B cell (primary cell): ENCODE measurements at regions not wholly inside any gene's neighbourhood (a gene's known extent, or its start where the extent isn't known, plus 50 kb on each side); places are given as distances from the start of the nearest gene placed in this dataset.

Experiments
- ATAC-seq: fragments of 200-7000 bp; cut with Tn5 transposase; one replicate; pipeline ENCODE4 v1.10.0; 2021; ENCODE audit warnings: low read depth, mild to moderate bottlenecking, moderate number of reproducible peaks, moderate library complexity
- CTCF ChIA-PET: fragments of 350-600 bp; sonication (Branson Sonifier 250); formaldehyde crosslinking; loops from one replicate; lab custom pipeline; 2021; ENCODE audit warnings: antibody characterized with exemption, inconsistent platforms; lab: Charles Lee
- POLR2A ChIA-PET: fragments of 350-600 bp; sonication (Branson Sonifier 250); formaldehyde crosslinking; loops from one replicate; lab custom pipeline; 2021; ENCODE audit warnings: antibody characterized with exemption; lab: Charles Lee
- DNase-seq: peaks from one replicate; pipeline ENCODE4 v3.0.0; 2013
- H2AFZ ChIP-seq: 2 replicates; pipeline ENCODE4 v1.6.1; 2012; ENCODE audit warnings: mild to moderate bottlenecking, low read depth, low read length; ENCODE audit not compliant: insufficient read depth, poor library complexity, severe bottlenecking
- H3K27ac ChIP-seq, 2 donors: 1 replicate in 1 of 2; 2 replicates in 1 of 2; pipeline ENCODE4 v1.5.1; 2012 to 2013; ENCODE audit warnings: low read length in 2 of 2, mild to moderate bottlenecking in 2 of 2, moderate library complexity in 1 of 2
- H3K27me3 ChIP-seq, 4 experiments: fragments of 200-600 bp in 1 of 4; sonication (generic) in 1 of 4; replicated peaks in 1 of 4; 1 replicate in 2 of 4; 2 replicates in 2 of 4; pipeline versions ENCODE4 v1.6.1 to v1.7.0; 2013 to 2016; ENCODE audit warnings: low read length in 3 of 4, mild to moderate bottlenecking in 2 of 4, mixed read lengths in 1 of 4, moderate library complexity in 1 of 4; ENCODE audit not compliant: insufficient read depth in 4 of 4, control insufficient read depth in 3 of 4; ENCODE audit errors: control extremely low read depth in 1 of 4
- H3K36me3 ChIP-seq, 2 experiments: replicated peaks in 1 of 2; 1 replicate in 1 of 2; 2 replicates in 1 of 2; pipeline versions ENCODE4 v1.6.1 to v1.7.1; 2013; ENCODE audit warnings: low read length in 1 of 2; ENCODE audit not compliant: insufficient read depth in 2 of 2, control insufficient read depth in 1 of 2; ENCODE audit errors: control extremely low read depth in 1 of 2, extremely low read depth in 1 of 2
- H3K4me1 ChIP-seq, 2 donors: fragments of 200-600 bp in 1 of 2; sonication (generic) in 1 of 2; 1 replicate in 1 of 2; 2 replicates in 1 of 2; pipeline versions ENCODE4 v1.5.1 to v1.6.1; 2013 to 2017; ENCODE audit warnings: low read length in 2 of 2; ENCODE audit not compliant: control insufficient read depth in 2 of 2, insufficient read depth in 2 of 2
- H3K4me2 ChIP-seq: replicated peaks from 2 replicates; pipeline ENCODE3; 2012; ENCODE audit warnings: mild to moderate bottlenecking, low read depth, low read length; ENCODE audit not compliant: poor library complexity, severe bottlenecking
- H3K4me3 ChIP-seq, 5 experiments: fragments of 200-600 bp in 1 of 5; sonication (generic) in 1 of 5; 1 replicate in 3 of 5; 2 replicates in 2 of 5; pipeline versions ENCODE4 v1.5.1 to v1.7.0; 2011 to 2016; ENCODE audit warnings: low read length in 4 of 5, mild to moderate bottlenecking in 4 of 5, low read depth in 2 of 5, control low read depth in 1 of 5, moderate library complexity in 1 of 5; ENCODE audit not compliant: insufficient read depth in 1 of 5; ENCODE audit errors: control extremely low read depth in 1 of 5, extremely low read depth in 1 of 5
- H3K79me2 ChIP-seq: fragments of 200-600 bp; sonication (generic); one replicate; pipeline ENCODE4 v1.6.0; 2016; ENCODE audit warnings: low read length; ENCODE audit not compliant: control insufficient read depth, insufficient read depth
- H3K9ac ChIP-seq: fragments of 200-600 bp; sonication (generic); 2 replicates; pipeline ENCODE4 v1.6.1; 2017; ENCODE audit warnings: mild to moderate bottlenecking, low read length, moderate library complexity
- H3K9me3 ChIP-seq, 3 donors: one replicate each; pipeline versions ENCODE4 v1.6.1 to v1.7.1; 2013; ENCODE audit warnings: low read length in 2 of 3; ENCODE audit not compliant: control insufficient read depth in 2 of 3, insufficient read depth in 1 of 3; ENCODE audit errors: control extremely low read depth in 1 of 3
- H4K20me1 ChIP-seq: 2 replicates; pipeline ENCODE4 v1.6.0; 2012; ENCODE audit warnings: mild to moderate bottlenecking, low read length; ENCODE audit not compliant: insufficient read depth, control insufficient read depth, poor library complexity, severe bottlenecking
- H3K27ac Mint-ChIP-seq: one replicate; pipeline ENCODE4 v1.8.0; 2021; ENCODE audit warnings: mixed read lengths
- H3K27me3 Mint-ChIP-seq: one replicate; pipeline ENCODE4 v1.8.0; 2021; ENCODE audit warnings: mixed read lengths
- H3K4me1 Mint-ChIP-seq: one replicate; pipeline ENCODE4 v1.8.0; 2021; ENCODE audit warnings: mixed read lengths
- H3K4me3 Mint-ChIP-seq: one replicate; pipeline ENCODE4 v1.8.0; 2021; ENCODE audit warnings: mixed read lengths
- H3K9me3 Mint-ChIP-seq: one replicate; pipeline ENCODE4 v1.8.0; 2022; ENCODE audit warnings: mixed read lengths; ENCODE audit not compliant: insufficient read depth
- EZH2 ChIP-seq: IDR thresholded peaks from 2 replicates; pipeline ENCODE4 v1.6.1; 2012; ENCODE audit warnings: borderline replicate concordance, low read depth, mild to moderate bottlenecking, moderate library complexity, low read length; ENCODE audit not compliant: insufficient read depth, poor library complexity, severe bottlenecking
- WGBS: methylation state at CpG from one replicate; pipeline ENCODE4 v1.1.5; 2013; ENCODE audit warnings: missing lambda C conversion rate; ENCODE audit not compliant: insufficient coverage; 5-methylcytosine and 5-hydroxymethylcytosine counted together
- intact Hi-C: fragments of 100-400 bp; cut with micrococcal nuclease; formaldehyde crosslinking; loops from one replicate; pipeline ENCODE4 v1.10.0; 2022
- TF ChIP-seq, protein P1 (sequence below): fragments of 200-600 bp; IDR thresholded peaks from one replicate; pipeline ENCODE4 v1.8.0; 2022; ENCODE audit warnings: antibody characterized with exemption, mild to moderate bottlenecking

GRCh38 chr9:93378276-93378675, 73.2 kb upstream of the FAM120A start:
- CTCF ChIA-PET = no interaction called here
- no peak for TF ChIP-seq EZH2
- TF ChIP-seq, protein P1, sequence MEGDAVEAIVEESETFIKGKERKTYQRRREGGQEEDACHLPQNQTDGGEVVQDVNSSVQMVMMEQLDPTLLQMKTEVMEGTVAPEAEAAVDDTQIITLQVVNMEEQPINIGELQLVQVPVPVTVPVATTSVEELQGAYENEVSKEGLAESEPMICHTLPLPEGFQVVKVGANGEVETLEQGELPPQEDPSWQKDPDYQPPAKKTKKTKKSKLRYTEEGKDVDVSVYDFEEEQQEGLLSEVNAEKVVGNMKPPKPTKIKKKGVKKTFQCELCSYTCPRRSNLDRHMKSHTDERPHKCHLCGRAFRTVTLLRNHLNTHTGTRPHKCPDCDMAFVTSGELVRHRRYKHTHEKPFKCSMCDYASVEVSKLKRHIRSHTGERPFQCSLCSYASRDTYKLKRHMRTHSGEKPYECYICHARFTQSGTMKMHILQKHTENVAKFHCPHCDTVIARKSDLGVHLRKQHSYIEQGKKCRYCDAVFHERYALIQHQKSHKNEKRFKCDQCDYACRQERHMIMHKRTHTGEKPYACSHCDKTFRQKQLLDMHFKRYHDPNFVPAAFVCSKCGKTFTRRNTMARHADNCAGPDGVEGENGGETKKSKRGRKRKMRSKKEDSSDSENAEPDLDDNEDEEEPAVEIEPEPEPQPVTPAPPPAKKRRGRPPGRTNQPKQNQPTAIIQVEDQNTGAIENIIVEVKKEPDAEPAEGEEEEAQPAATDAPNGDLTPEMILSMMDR = no peak
- WGBS = 98% methylated on average over 6 of the region's 6 CpGs
- Histone ChIP-seq H3K4me1 (no peaks in the 10 kb centered on the region), H3K4me2 (no peak overlapping the region), H3K79me2 (no peaks in the 10 kb centered on the region), H3K27me3 (peaks cover 0 to 9% (median 0%) of the 10 kb centered on the region in 4 experiments), H3K9me3 (no peaks in the 10 kb centered on the region), H2AFZ (no peak overlapping the region), H3K4me3 (no peak overlapping the region), H4K20me1 (no peaks in the 10 kb centered on the region), H3K9ac (no peak overlapping the region), H3K27ac (no peak overlapping the region), H3K36me3 (no peaks in the 10 kb centered on the region)
- no peak overlapping the region for H3K27ac Mint-ChIP-seq
- no peaks in the 10 kb centered on the region for H3K9me3 Mint-ChIP-seq
- intact Hi-C loops = no loop called here
- H3K27me3 Mint-ChIP-seq = peaks cover 32% of the 10 kb centered on the region
- POLR2A ChIA-PET = no interaction called here
- DNase-seq = no peak
- no peak for ATAC-seq
- no peaks in the 10 kb centered on the region for H3K4me1 Mint-ChIP-seq
- H3K4me3 Mint-ChIP-seq = no peak overlapping the region

GRCh38 chr9:93379051-93379450, 72.4 kb upstream of the FAM120A start:
- Histone ChIP-seq H3K4me1 (no peaks in the 10 kb centered on the region), H3K79me2 (no peaks in the 10 kb centered on the region), H3K27me3 (peaks cover 0 to 9% (median 0%) of the 10 kb centered on the region in 4 experiments), H4K20me1 (no peaks in the 10 kb centered on the region), H3K9ac (no peak overlapping the region), H3K4me2 (no peak overlapping the region), H3K36me3 (no peaks in the 10 kb centered on the region), H3K27ac (no peak overlapping the region), H3K9me3 (no peaks in the 10 kb centered on the region), H2AFZ (no peak overlapping the region), H3K4me3 (no peak overlapping the region)
- ATAC-seq (no peak), DNase-seq (no peak)
- TF ChIP-seq, protein P1 = peak; percentile 17
- no peak for TF ChIP-seq EZH2
- H3K27ac Mint-ChIP-seq = no peak overlapping the region
- H3K27me3 Mint-ChIP-seq = peaks cover 30% of the 10 kb centered on the region
- no peaks in the 10 kb centered on the region for H3K9me3 Mint-ChIP-seq
- ChIA-PET POLR2A (no interaction called here), CTCF (no interaction called here)
- WGBS = no CpG with 5 or more reads among the region's 1 CpG
- H3K4me1 Mint-ChIP-seq = no peaks in the 10 kb centered on the region
- intact Hi-C loops = no loop called here
- H3K4me3 Mint-ChIP-seq = no peak overlapping the region
